ENCODE measurements at regions not wholly inside any gene's neighbourhood (a gene's known extent, or its start where the extent isn't known, plus 50 kb on each side); places are given as distances from the start of the nearest gene placed in this dataset.

- Mint-ChIP-seq H3K36me3 (ENCODE audit: insufficient read depth, unreplicated experiment) (no peaks in the 10 kb centered on the region), H3K27ac (ENCODE audit: unreplicated experiment) (no peak overlapping the region), H3K27me3 (ENCODE audit: unreplicated experiment) (no peaks in the 10 kb centered on the region), H3K4me3 (ENCODE audit: low read depth, unreplicated experiment) (no peak overlapping the region), H3K9me3 (ENCODE audit: low read depth, unreplicated experiment) (no peaks in the 10 kb centered on the region), H3K4me1 (ENCODE audit: low read depth, unreplicated experiment) (peaks cover 16% of the 10 kb centered on the region)
- BruUV-seq (replicated peaks), result no TSS peak
- CTCF ChIA-PET, result no interaction called here
- no peak for TF ChIP-seq CTCF (IDR thresholded peaks at IDR 0.05; ENCODE audit: unreplicated experiment)
- DNase-seq, result no peak
- intact Hi-C loops (cut with micrococcal nuclease; ENCODE audit: unreplicated experiment), result loop anchor here (10.0 kb wide), 2 partner anchors 326 to 796 kb away; no protein-coding TSS in a partner anchor
Observed at GRCh38 chr2:58560531-58560930, 319.4 kb upstream of the FANCL start.

GRCh38 chr2:58558881-58559280 is 317.8 kb upstream of the FANCL start:
- peaks cover 16% of the 10 kb centered on the region for H3K4me1 Mint-ChIP-seq (ENCODE audit: low read depth, unreplicated experiment)
- no peak for DNase-seq
- CTCF ChIA-PET, result no interaction called here
- no peaks in the 10 kb centered on the region for H3K9me3 Mint-ChIP-seq (ENCODE audit: low read depth, unreplicated experiment)
- no peaks in the 10 kb centered on the region for H3K27me3 Mint-ChIP-seq (ENCODE audit: unreplicated experiment)
- no peak overlapping the region for H3K4me3 Mint-ChIP-seq (ENCODE audit: low read depth, unreplicated experiment)
- no peak for TF ChIP-seq CTCF (IDR thresholded peaks at IDR 0.05; ENCODE audit: unreplicated experiment)
- H3K27ac Mint-ChIP-seq (ENCODE audit: unreplicated experiment), result no peak overlapping the region
- intact Hi-C loops (cut with micrococcal nuclease; ENCODE audit: unreplicated experiment), result no loop called here
- no peaks in the 10 kb centered on the region for H3K36me3 Mint-ChIP-seq (ENCODE audit: insufficient read depth, unreplicated experiment)
- BruUV-seq (replicated peaks), result no TSS peak

- peaks cover 4% of the 10 kb centered on the region for H3K4me1 Mint-ChIP-seq (ENCODE audit: low read depth, unreplicated experiment)
- no peaks in the 10 kb centered on the region for H3K36me3 Mint-ChIP-seq (ENCODE audit: insufficient read depth, unreplicated experiment)
- no peak for TF ChIP-seq CTCF (IDR thresholded peaks at IDR 0.05; ENCODE audit: unreplicated experiment)
- no peak overlapping the region for H3K27ac Mint-ChIP-seq (ENCODE audit: unreplicated experiment)
- DNase-seq, result no peak
- CTCF ChIA-PET, result no interaction called here
- no peak overlapping the region for H3K4me3 Mint-ChIP-seq (ENCODE audit: low read depth, unreplicated experiment)
- no peaks in the 10 kb centered on the region for H3K27me3 Mint-ChIP-seq (ENCODE audit: unreplicated experiment)
- intact Hi-C loops (cut with micrococcal nuclease; ENCODE audit: unreplicated experiment), result no loop called here
- H3K9me3 Mint-ChIP-seq (ENCODE audit: low read depth, unreplicated experiment), result no peaks in the 10 kb centered on the region
- no TSS peak for BruUV-seq (replicated peaks)
Observed at GRCh38 chr2:58557176-58557575, 316.1 kb upstream of the FANCL start.

GRCh38 chr2:58553937-58554336 is 312.8 kb upstream of the FANCL start:
- Mint-ChIP-seq H3K36me3 (ENCODE audit: insufficient read depth, unreplicated experiment) (no peaks in the 10 kb centered on the region), H3K9me3 (ENCODE audit: low read depth, unreplicated experiment) (no peaks in the 10 kb centered on the region), H3K27me3 (ENCODE audit: unreplicated experiment) (no peaks in the 10 kb centered on the region), H3K27ac (ENCODE audit: unreplicated experiment) (no peak overlapping the region), H3K4me1 (ENCODE audit: low read depth, unreplicated experiment) (no peaks in the 10 kb centered on the region), H3K4me3 (ENCODE audit: low read depth, unreplicated experiment) (no peak overlapping the region)
- no peak for TF ChIP-seq CTCF (IDR thresholded peaks at IDR 0.05; ENCODE audit: unreplicated experiment)
- BruUV-seq (replicated peaks), result no TSS peak
- DNase-seq, result peak; percentile 34
- intact Hi-C loops (cut with micrococcal nuclease; ENCODE audit: unreplicated experiment), result loop anchor here (1.0 to 5.0 kb wide), 2 partner anchors 52 to 105 kb away; no protein-coding TSS in a partner anchor
- CTCF ChIA-PET, result interaction anchor here (1.1 to 2.3 kb wide), 3 partner anchors 8 to 106 kb away, joined by 3 to 16 read pairs (median 4); no protein-coding TSS in a partner anchor

Data from Calu3 (cell line).